GM23248 (cell line): ENCODE measurements at regions not wholly inside any gene's neighbourhood (a gene's known extent, or its start where the extent isn't known, plus 50 kb on each side); places are given as distances from the start of the nearest gene placed in this dataset.

Source experiments
- EZH2 ChIP-seq: fragments of 200-600 bp; sonication (generic); IDR thresholded peaks from 2 replicates; pipeline ENCODE4 v1.6.1; 2018; ENCODE audit warnings: antibody characterized with exemption, mild to moderate bottlenecking; ENCODE audit not compliant: insufficient read depth, poor library complexity, severe bottlenecking
- EZH2phosphoT487 ChIP-seq: fragments of 200-600 bp; sonication (generic); IDR thresholded peaks from 2 replicates; pipeline ENCODE4 v1.6.1; 2018; ENCODE audit warnings: antibody characterized with exemption, moderate library complexity, mild to moderate bottlenecking, low read depth; ENCODE audit not compliant: insufficient read depth

- no peak for TF ChIP-seq EZH2
- no peak for TF ChIP-seq EZH2phosphoT487
Observed at GRCh38 chr11:31997955-31998354, 92.9 kb upstream of the RCN1 start.
